ENCODE measurements at regions not wholly inside any gene's neighbourhood (a gene's known extent, or its start where the extent isn't known, plus 50 kb on each side); places are given as distances from the start of the nearest gene placed in this dataset.

DNA sequence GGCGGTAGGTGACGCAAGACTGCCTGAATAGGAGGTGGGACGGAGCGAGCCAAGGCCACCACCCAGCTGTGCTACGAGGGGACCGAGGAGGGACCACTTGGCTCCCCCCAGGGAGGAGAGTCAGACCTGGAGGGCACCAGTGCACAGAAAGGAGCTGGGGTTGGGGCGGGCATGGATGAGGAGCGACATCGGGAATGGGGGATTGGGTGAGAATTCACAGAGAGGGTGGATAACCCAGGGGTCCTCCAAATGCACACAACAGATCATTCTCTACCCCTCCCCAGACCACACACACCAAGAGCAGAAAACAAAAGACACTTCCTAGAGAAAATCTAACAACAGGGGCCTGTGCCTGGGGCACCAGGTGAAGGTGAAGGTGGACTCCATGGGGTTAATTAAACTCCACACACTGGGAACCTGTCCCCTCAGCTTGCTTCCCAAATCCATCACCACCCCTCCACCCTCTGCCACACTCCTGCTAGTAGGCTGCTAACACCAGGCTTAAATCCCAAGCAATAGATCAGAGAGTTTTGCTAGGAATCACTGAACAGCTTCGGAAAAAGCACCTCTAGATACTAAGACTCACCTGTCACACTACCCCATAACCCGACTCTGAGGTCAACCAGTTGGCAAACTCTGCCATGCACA lies 274.6 kb downstream of the EIPR1 start:
- TF ChIP-seq RFX5 (IDR thresholded peaks at IDR 0.05; ENCODE audit: low read depth, low read length) (no peak), POLR2A (IDR thresholded peaks at IDR 0.05; ENCODE audit: low read depth, low read length) (no peak), CTCF (conservative IDR thresholded peaks at IDR 0.05; ENCODE audit: low read depth, low read length) (no peak), FOS (IDR thresholded peaks at IDR 0.05; ENCODE audit: low read depth, low read length) (no peak)
